Astrocyte of the cerebellum (primary cell): ENCODE measurements at regions not wholly inside any gene's neighbourhood (a gene's known extent, or its start where the extent isn't known, plus 50 kb on each side); places are given as distances from the start of the nearest gene placed in this dataset.

Experiments
- DNase-seq: peaks from one replicate; pipeline ENCODE4 v3.0.0-alpha.2; 2011; ENCODE audit warnings: low read depth
- H3K4me3 ChIP-seq: 2 replicates; pipeline ENCODE4 v1.5.1; 2011; ENCODE audit warnings: mild to moderate bottlenecking, low read depth, low read length, moderate library complexity
- in situ Hi-C: cut with HindIII; loops from 2 replicates; pipeline ENCODE4 v1.10.0; 2017; ENCODE audit warnings: low sequenced_read_pairs
- TF ChIP-seq, protein P1 (sequence below): IDR thresholded peaks from 2 replicates; pipeline ENCODE4 v1.5.1; 2012; ENCODE audit warnings: low read length, low read depth, moderate library complexity, mild to moderate bottlenecking; ENCODE audit errors: missing control alignments

DNA sequence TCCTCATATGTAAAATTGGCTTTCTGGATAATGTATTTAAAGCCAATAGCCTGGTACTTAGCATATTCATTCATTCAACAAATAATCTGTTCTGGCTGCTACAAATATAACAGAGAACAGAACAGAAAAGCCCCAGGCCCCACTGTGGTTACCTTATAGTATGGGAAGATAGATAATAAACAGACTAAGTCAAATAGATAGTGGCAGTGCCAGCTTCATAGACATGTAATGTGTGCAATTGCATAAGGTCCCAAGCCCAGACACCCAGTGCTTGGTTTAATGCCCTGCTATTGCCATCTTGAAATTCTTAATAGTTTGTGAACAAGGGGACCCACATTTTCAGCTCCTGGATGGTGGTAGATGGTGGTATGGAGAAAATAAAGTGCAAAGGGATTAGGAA lies 320.2 kb upstream of the USP15 start:
- no peak for DNase-seq
- H3K4me3 ChIP-seq = no peak overlapping the region
- TF ChIP-seq, protein P1, sequence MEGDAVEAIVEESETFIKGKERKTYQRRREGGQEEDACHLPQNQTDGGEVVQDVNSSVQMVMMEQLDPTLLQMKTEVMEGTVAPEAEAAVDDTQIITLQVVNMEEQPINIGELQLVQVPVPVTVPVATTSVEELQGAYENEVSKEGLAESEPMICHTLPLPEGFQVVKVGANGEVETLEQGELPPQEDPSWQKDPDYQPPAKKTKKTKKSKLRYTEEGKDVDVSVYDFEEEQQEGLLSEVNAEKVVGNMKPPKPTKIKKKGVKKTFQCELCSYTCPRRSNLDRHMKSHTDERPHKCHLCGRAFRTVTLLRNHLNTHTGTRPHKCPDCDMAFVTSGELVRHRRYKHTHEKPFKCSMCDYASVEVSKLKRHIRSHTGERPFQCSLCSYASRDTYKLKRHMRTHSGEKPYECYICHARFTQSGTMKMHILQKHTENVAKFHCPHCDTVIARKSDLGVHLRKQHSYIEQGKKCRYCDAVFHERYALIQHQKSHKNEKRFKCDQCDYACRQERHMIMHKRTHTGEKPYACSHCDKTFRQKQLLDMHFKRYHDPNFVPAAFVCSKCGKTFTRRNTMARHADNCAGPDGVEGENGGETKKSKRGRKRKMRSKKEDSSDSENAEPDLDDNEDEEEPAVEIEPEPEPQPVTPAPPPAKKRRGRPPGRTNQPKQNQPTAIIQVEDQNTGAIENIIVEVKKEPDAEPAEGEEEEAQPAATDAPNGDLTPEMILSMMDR = no peak
- in situ Hi-C loops = no loop called here

DNA sequence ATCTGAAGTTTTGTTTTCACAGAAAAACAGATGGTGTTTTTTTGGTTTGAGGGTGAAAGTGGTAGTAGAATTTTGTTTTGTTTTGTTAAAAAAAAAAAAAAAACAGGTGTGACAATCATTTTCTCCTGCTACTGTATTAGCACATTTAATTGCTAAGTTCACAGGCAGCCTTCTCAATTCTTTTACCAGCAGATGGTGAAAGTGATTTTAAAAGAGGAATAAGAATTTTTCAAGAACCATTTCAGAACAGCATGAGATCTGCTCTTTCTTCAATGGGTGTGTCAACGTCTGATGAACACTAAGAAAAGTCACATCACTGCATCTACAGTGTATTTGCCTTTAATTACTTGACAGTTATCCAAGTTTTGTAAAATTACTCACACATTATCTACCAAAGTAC lies 303.7 kb upstream of the USP15 start:
- no peak for DNase-seq
- in situ Hi-C loops = no loop called here
- H3K4me3 ChIP-seq = no peak overlapping the region
- TF ChIP-seq, protein P1 = no peak

DNA sequence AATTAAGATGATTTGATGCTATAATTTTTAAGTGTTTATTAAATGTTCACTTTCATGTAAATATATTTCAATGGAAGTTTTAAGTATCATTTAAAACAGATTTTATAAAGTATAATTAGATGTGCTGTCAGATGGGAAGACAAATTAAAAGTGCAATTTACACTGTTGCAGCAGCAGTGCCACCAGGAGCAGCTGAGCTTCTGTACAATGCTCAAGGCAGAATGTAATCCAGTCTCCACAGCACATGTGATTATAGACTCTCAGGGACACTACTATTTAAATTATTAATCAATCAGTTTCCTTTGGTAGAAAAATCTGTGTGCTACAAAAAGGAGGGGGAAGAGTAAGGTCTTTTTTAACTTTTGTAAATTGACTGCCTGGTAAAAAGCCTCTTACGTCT lies 285.7 kb upstream of the USP15 start:
- TF ChIP-seq, protein P1 = no peak
- no peak overlapping the region for H3K4me3 ChIP-seq
- DNase-seq = no peak
- in situ Hi-C loops = no loop called here

DNA sequence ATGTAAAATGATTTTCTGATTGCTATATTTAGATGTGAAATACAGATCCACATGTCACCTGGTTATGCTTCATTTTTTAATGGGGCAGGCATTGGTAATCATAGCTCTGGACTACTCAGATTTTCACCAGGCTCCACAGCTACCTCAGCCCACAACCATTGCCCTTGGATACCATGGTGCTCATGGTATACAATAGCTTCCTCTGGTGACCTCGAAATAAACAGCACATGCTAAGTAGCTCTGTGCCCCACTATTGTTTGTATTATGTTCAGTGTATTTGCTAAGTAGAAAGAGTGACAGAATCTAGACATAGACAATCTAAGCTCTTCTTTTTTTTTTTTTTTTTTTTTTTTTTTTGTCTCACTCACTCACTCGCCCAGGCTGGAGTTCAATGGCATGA lies 274.4 kb upstream of the USP15 start:
- no peak overlapping the region for H3K4me3 ChIP-seq
- no peak for DNase-seq
- TF ChIP-seq, protein P1 = no peak
- in situ Hi-C loops = no loop called here

DNA sequence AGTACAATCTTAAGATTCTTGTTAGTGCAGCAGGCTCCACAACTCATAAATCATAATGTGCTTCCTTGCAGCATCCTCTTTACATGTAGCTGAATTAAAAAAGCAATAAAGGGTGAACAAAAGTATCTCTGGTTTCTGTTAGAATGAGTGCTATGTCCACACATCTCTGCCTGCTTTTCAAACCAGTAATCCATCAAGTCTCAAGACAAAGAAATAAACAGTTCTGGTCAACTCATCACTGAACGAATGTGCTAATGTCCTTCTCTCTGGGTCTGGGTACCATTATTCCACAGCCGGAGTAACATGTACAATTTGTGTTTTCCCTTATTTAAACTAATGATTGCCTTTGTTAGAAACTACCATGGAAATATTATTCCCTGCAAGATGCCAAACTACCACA lies 273.0 kb upstream of the USP15 start:
- TF ChIP-seq, protein P1 = no peak
- no peak overlapping the region for H3K4me3 ChIP-seq
- in situ Hi-C loops = no loop called here
- DNase-seq = no peak

DNA sequence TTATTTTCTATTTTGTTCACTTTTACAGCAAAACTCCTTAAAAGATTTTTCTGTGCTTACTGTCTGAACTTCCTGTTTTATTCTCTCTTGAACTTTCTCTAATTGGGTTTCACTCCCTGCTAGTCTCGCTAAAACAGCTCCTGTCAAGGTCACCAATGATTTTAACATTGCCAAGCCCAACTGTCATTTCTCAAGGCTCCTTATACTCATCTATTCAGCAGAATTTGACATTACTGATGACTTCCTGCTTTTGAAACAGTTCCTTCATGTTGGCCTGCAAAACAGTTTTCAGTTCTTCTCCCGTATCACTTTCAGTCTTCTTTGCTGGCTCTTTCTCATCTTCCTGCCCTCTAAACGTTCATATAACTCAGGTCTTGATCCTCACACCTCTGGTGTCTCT lies 268.5 kb upstream of the USP15 start:
- in situ Hi-C loops = no loop called here
- no peak overlapping the region for H3K4me3 ChIP-seq
- TF ChIP-seq, protein P1 = no peak
- DNase-seq = no peak
